H9 (cell line): ENCODE measurements at regions not wholly inside any gene's neighbourhood (a gene's known extent, or its start where the extent isn't known, plus 50 kb on each side); places are given as distances from the start of the nearest gene placed in this dataset.

Experiments used
- DNase-seq: peaks from one replicate; pipeline ENCODE4 v3.0.0-alpha.2; 2017
- H2AFZ ChIP-seq: one replicate; pipeline ENCODE4 v1.6.1; 2013; ENCODE audit warnings: mild to moderate bottlenecking, low read length, control low read depth, moderate library complexity
- H2AK5ac ChIP-seq: 2 replicates; pipeline ENCODE4 v1.6.1; 2013; ENCODE audit warnings: low read length, control low read depth, mixed read lengths; ENCODE audit not compliant: insufficient read length
- H2BK120ac ChIP-seq: one replicate; pipeline ENCODE4 v1.6.1; 2013; ENCODE audit warnings: low read depth, mild to moderate bottlenecking, low read length, control low read depth, inconsistent platforms; ENCODE audit not compliant: poor library complexity, severe bottlenecking
- H2BK12ac ChIP-seq: 2 replicates; pipeline ENCODE4 v1.6.1; 2013; ENCODE audit warnings: low read length, control low read depth, mixed read lengths, low read depth; ENCODE audit not compliant: insufficient read length
- H2BK15ac ChIP-seq: 2 replicates; pipeline ENCODE4 v1.6.1; 2013; ENCODE audit warnings: low read depth, low read length, control low read depth
- H2BK20ac ChIP-seq: one replicate; pipeline ENCODE4 v1.6.1; 2013; ENCODE audit warnings: low read depth, mild to moderate bottlenecking, low read length, control low read depth, inconsistent platforms; ENCODE audit not compliant: poor library complexity, severe bottlenecking
- H2BK5ac ChIP-seq: 2 replicates; pipeline ENCODE4 v1.6.1; 2013; ENCODE audit warnings: low read length, control low read depth, mixed read lengths; ENCODE audit not compliant: insufficient read length
- H3K14ac ChIP-seq: 2 replicates; pipeline ENCODE4 v1.6.1; 2013; ENCODE audit warnings: low read length, control low read depth; ENCODE audit not compliant: insufficient read depth
- H3K18ac ChIP-seq: 2 replicates; pipeline ENCODE4 v1.6.1; 2013; ENCODE audit warnings: low read depth, mild to moderate bottlenecking, mixed read lengths, low read length, control low read depth; ENCODE audit not compliant: insufficient read length
- H3K23ac ChIP-seq: 2 replicates; pipeline ENCODE4 v1.6.1; 2013; ENCODE audit warnings: low read length, control low read depth, mixed read lengths, low read depth; ENCODE audit not compliant: insufficient read length
- H3K23me2 ChIP-seq: 2 replicates; pipeline ENCODE4 v1.6.1; 2013; ENCODE audit warnings: low read depth, mild to moderate bottlenecking, mixed read lengths, low read length, control low read depth; ENCODE audit not compliant: insufficient read length, poor library complexity, severe bottlenecking
- H3K27ac ChIP-seq: 2 replicates; pipeline ENCODE4 v1.5.1; 2013; ENCODE audit warnings: low read length, control low read depth, mixed read lengths, low read depth; ENCODE audit not compliant: insufficient read length
- H3K27me3 ChIP-seq: 2 replicates; pipeline ENCODE4 v1.6.1; 2013; ENCODE audit warnings: low read length, control low read depth, inconsistent platforms; ENCODE audit not compliant: insufficient read depth
- H3K4ac ChIP-seq: 2 replicates; pipeline ENCODE4 v1.6.1; 2013; ENCODE audit warnings: low read depth, mild to moderate bottlenecking, control low read depth, inconsistent platforms, low read length, moderate library complexity
- H3K4me1 ChIP-seq: 2 replicates; pipeline ENCODE4 v1.6.1; 2013; ENCODE audit warnings: low read length, control low read depth, inconsistent platforms; ENCODE audit not compliant: insufficient read depth
- H3K4me2 ChIP-seq: 2 replicates; pipeline ENCODE4 v1.6.1; 2013; ENCODE audit warnings: low read length, control low read depth, mixed read lengths; ENCODE audit not compliant: insufficient read length, insufficient read depth
- H3K56ac ChIP-seq: 2 replicates; pipeline ENCODE4 v1.6.1; 2013; ENCODE audit warnings: low read depth, mild to moderate bottlenecking, mixed read lengths, low read length, control low read depth; ENCODE audit not compliant: insufficient read length
- H3K79me1 ChIP-seq: 2 replicates; pipeline ENCODE4 v1.6.1; 2013; ENCODE audit warnings: low read depth, mild to moderate bottlenecking, moderate library complexity, low read length, control low read depth, inconsistent platforms; ENCODE audit not compliant: insufficient read depth, poor library complexity, severe bottlenecking
- H3K79me2 ChIP-seq: 2 replicates; pipeline ENCODE4 v1.6.1; 2013; ENCODE audit warnings: low read length, control low read depth, inconsistent platforms; ENCODE audit not compliant: insufficient read depth
- H3K9ac ChIP-seq: 2 replicates; pipeline ENCODE4 v1.6.1; 2013; ENCODE audit warnings: low read length, control low read depth, mixed read lengths; ENCODE audit not compliant: insufficient read length; ENCODE audit errors: extremely low read depth
- H3K9me3 ChIP-seq: one replicate; pipeline ENCODE4 v1.6.1; 2013; ENCODE audit warnings: low read depth, low read length, inconsistent platforms; ENCODE audit not compliant: control insufficient read depth
- H3T11ph ChIP-seq: one replicate; pipeline ENCODE4 v1.6.1; 2013; ENCODE audit warnings: mild to moderate bottlenecking, low read length, control low read depth, inconsistent platforms
- H4K20me1 ChIP-seq: one replicate; pipeline ENCODE4 v1.6.1; 2013; ENCODE audit not compliant: control insufficient read depth, insufficient read length, insufficient read depth
- H4K5ac ChIP-seq: 2 replicates; pipeline ENCODE4 v1.6.1; 2013; ENCODE audit warnings: low read depth, mild to moderate bottlenecking, mixed read lengths, low read length, control low read depth; ENCODE audit not compliant: insufficient read length
- H4K8ac ChIP-seq: replicated peaks from 2 replicates; pipeline ENCODE4 v1.6.1; 2013; ENCODE audit warnings: low read length, control low read depth, mixed read lengths, low read depth; ENCODE audit not compliant: insufficient read length
- H4K91ac ChIP-seq: 2 replicates; pipeline ENCODE4 v1.6.1; 2013; ENCODE audit warnings: low read depth, mild to moderate bottlenecking, moderate library complexity, mixed read lengths, low read length, control low read depth; ENCODE audit not compliant: insufficient read length
- H3K27ac Mint-ChIP-seq, 3 experiments: 2 replicates in 2 of 3; 3 replicates in 1 of 3; pipeline ENCODE4 v1.8.0; 2020 to 2021; ENCODE audit warnings: mixed read lengths in 3 of 3, mild to moderate bottlenecking in 1 of 3, moderate library complexity in 1 of 3
- H3K27me3 Mint-ChIP-seq: 2 replicates; pipeline ENCODE4 v1.8.0; 2021; ENCODE audit warnings: low read depth, mild to moderate bottlenecking, moderate library complexity, mixed read lengths
- H3K36me3 Mint-ChIP-seq, 3 experiments: 2 replicates in 2 of 3; 3 replicates in 1 of 3; pipeline ENCODE4 v1.8.0; 2020 to 2021; ENCODE audit warnings: low read depth in 3 of 3, mixed read lengths in 3 of 3; ENCODE audit not compliant: insufficient read depth in 1 of 3
- H3K4me1 Mint-ChIP-seq, 2 experiments: 2 replicates each; pipeline ENCODE4 v1.8.0; 2020; ENCODE audit warnings: mixed read lengths in 2 of 2
- H3K4me3 Mint-ChIP-seq, 2 experiments: 2 replicates in 1 of 2; 3 replicates in 1 of 2; pipeline ENCODE4 v1.8.0; 2020 to 2021; ENCODE audit warnings: mild to moderate bottlenecking in 2 of 2, mixed read lengths in 2 of 2, moderate library complexity in 1 of 2
- H3K9me3 Mint-ChIP-seq, 2 experiments: 2 replicates in 1 of 2; 3 replicates in 1 of 2; pipeline ENCODE4 v1.8.0; 2020; ENCODE audit warnings: mild to moderate bottlenecking in 2 of 2, mixed read lengths in 2 of 2, moderate library complexity in 1 of 2
- CTCF ChIP-seq: fragments of 200-600 bp; sonication (generic); conservative IDR thresholded peaks from 3 replicates; pipeline ENCODE4 v1.8.0; 2021; ENCODE audit warnings: antibody characterized with exemption, mild to moderate bottlenecking
- WGBS: extraction: QIAGEN DNeasy Blood & Tissue Kit; methylation state at CpG from one replicate; pipeline ENCODE4 v1.1.7; 2013; ENCODE audit warnings: missing lambda C conversion rate, low lambda C conversion rate, mixed read lengths; ENCODE audit not compliant: insufficient read length; ENCODE audit errors: extremely low coverage; 5-methylcytosine and 5-hydroxymethylcytosine counted together

GRCh38 chr14:46279776-46280175, 371.8 kb downstream of the RPL10L start:
- no peak overlapping the region for H3K4me3 Mint-ChIP-seq
- H3K36me3 Mint-ChIP-seq = no peaks in the 10 kb centered on the region
- Histone ChIP-seq H3K79me2 (no peaks in the 10 kb centered on the region), H2BK12ac (no peak overlapping the region), H3K27ac (no peak overlapping the region), H3T11ph (no peak overlapping the region), H2AK5ac (no peak overlapping the region), H3K4ac (no peak overlapping the region), H3K23ac (no peak overlapping the region), H4K8ac (no peak overlapping the region), H3K4me1 (no peaks in the 10 kb centered on the region), H2BK5ac (no peak overlapping the region), H2BK20ac (no peak overlapping the region), H3K79me1 (no peaks in the 10 kb centered on the region), H3K4me2 (no peak overlapping the region), H4K20me1 (no peaks in the 10 kb centered on the region), H4K5ac (no peak overlapping the region), H3K23me2 (no peaks in the 10 kb centered on the region), H3K56ac (no peak overlapping the region), H3K9me3 (no peaks in the 10 kb centered on the region), H2AFZ (no peak overlapping the region), H4K91ac (no peak overlapping the region), H2BK120ac (no peak overlapping the region), H3K27me3 (no peaks in the 10 kb centered on the region), H3K9ac (no peak overlapping the region), H3K18ac (no peak overlapping the region), H3K14ac (no peak overlapping the region), H2BK15ac (no peak overlapping the region)
- no peak overlapping the region for H3K27ac Mint-ChIP-seq
- no peak for TF ChIP-seq CTCF
- no CpG with 5 or more reads among the region's 1 CpG for WGBS
- no peaks in the 10 kb centered on the region for H3K9me3 Mint-ChIP-seq
- peaks cover 4% of the 10 kb centered on the region; the same call in 1 of the 2 replicates for H3K27me3 Mint-ChIP-seq
- DNase-seq = no peak
- H3K4me1 Mint-ChIP-seq = peaks cover 6 to 7% of the 10 kb centered on the region in 2 experiments; a peak in 3 of 4 replicates
